GM12878 (cell line): ENCODE measurements at regions not wholly inside any gene's neighbourhood (a gene's known extent, or its start where the extent isn't known, plus 50 kb on each side); places are given as distances from the start of the nearest gene placed in this dataset.

ENCODE experiments used
- ATAC-seq: fragments of 200-7000 bp; cut with Tn5 transposase; 3 replicates; pipeline ENCODE4 v1.9.1; 2020; ENCODE audit warnings: mild to moderate bottlenecking, moderate library complexity
- BruUV-seq: library from RNA; stranded (reverse); fragments of 400-500 nt; replicated peaks from 2 replicates; lab custom pipeline; 2021; lab: Mats Ljungman, UMichigan
- CTCF ChIA-PET: fragments of 300-600 bp; sonication (Branson Sonifier 250); formaldehyde crosslinking; extraction: SDS; loops from one replicate; lab custom pipeline; 2021; ENCODE audit warnings: inconsistent platforms; lab: Yijun Ruan, JAX
- POLR2A ChIA-PET: fragments of 350-600 bp; formaldehyde crosslinking; extraction: SDS; loops from one replicate; lab custom pipeline; 2021; ENCODE audit warnings: inconsistent platforms; lab: Charles Lee
- RAD21 ChIA-PET: fragments of 300-600 bp; sonication (Branson Sonifier 250); formaldehyde crosslinking; loops from one replicate; lab custom pipeline; 2023; ENCODE audit warnings: antibody characterized with exemption; ENCODE audit not compliant: unreplicated experiment; lab: Charles Lee
- SMC1A ChIA-PET: fragments of 300-600 bp; sonication (Branson Sonifier 250); formaldehyde crosslinking; loops from one replicate; lab custom pipeline; 2023; ENCODE audit not compliant: unreplicated experiment, uncharacterized antibody; lab: Charles Lee
- DNase-seq: peaks from one replicate; pipeline ENCODE4 v3.0.0-alpha.2; 2011; ENCODE audit warnings: low read depth, low spot score
- FAIRE-seq: peaks from 3 replicates; lab custom pipeline; 2011; peaks lifted over from hg19 to GRCh38; lab: Jason Lieb, UNC
- H2AFZ ChIP-seq: 2 replicates; pipeline ENCODE4 v1.6.0; 2011; ENCODE audit warnings: low read depth, low read length, control low read depth; ENCODE audit not compliant: control insufficient read depth
- H3K27ac ChIP-seq: 2 replicates; pipeline ENCODE4 v1.5.1; 2011; ENCODE audit warnings: control low read depth; ENCODE audit not compliant: control insufficient read depth, insufficient read depth
- H3K27me3 ChIP-seq, 2 experiments: replicated peaks in 1 of 2; 2 replicates each; pipeline versions ENCODE4 v1.6.0 to v1.6.1; 2011; ENCODE audit warnings: low read length in 1 of 2; ENCODE audit not compliant: control insufficient read depth in 2 of 2, insufficient read depth in 2 of 2
- H3K36me3 ChIP-seq, 2 experiments: 2 replicates each; pipeline ENCODE4 v1.5.1; 2011; ENCODE audit warnings: low read length in 1 of 2; ENCODE audit not compliant: control insufficient read depth in 2 of 2, insufficient read depth in 2 of 2
- H3K4me1 ChIP-seq: 2 replicates; pipeline ENCODE4 v1.6.1; 2011; ENCODE audit warnings: mild to moderate bottlenecking, low read length, moderate library complexity, mixed read lengths; ENCODE audit not compliant: control insufficient read depth, insufficient read depth
- H3K4me2 ChIP-seq: 2 replicates; pipeline ENCODE4 v1.6.0; 2011; ENCODE audit warnings: control low read depth; ENCODE audit not compliant: control insufficient read depth, insufficient read depth
- H3K4me3 ChIP-seq: fragments of 200-600 bp; sonication (generic); 2 replicates; pipeline ENCODE4 v1.5.1; 2016
- H3K79me2 ChIP-seq: 2 replicates; pipeline ENCODE4 v1.6.0; 2011; ENCODE audit warnings: low read length; ENCODE audit not compliant: control insufficient read depth, insufficient read depth
- H3K9ac ChIP-seq: 2 replicates; pipeline ENCODE4 v1.8.0; 2011; ENCODE audit warnings: low read length, control low read depth, mixed read lengths; ENCODE audit not compliant: control insufficient read depth, insufficient read depth
- H3K9me3 ChIP-seq: replicated peaks from 3 replicates; pipeline ENCODE4 v1.5.1; 2011; ENCODE audit warnings: mild to moderate bottlenecking, low read length; ENCODE audit not compliant: control insufficient read depth, insufficient read depth
- H4K20me1 ChIP-seq: 2 replicates; pipeline ENCODE4 v1.6.0; 2011; ENCODE audit not compliant: control insufficient read depth, insufficient read depth
- BHLHE40 ChIP-seq, 2 experiments: fragments of 450-650 bp in 1 of 2; IDR thresholded peaks; 2 replicates each; pipeline ENCODE4 v1.6.1; 2011 to 2017; ENCODE audit warnings: low read depth in 2 of 2, borderline replicate concordance in 1 of 2, improper control_type of control experiment in 1 of 2, low read length in 1 of 2, mild to moderate bottlenecking in 1 of 2
- E2F8 ChIP-seq: fragments of 450-650 bp; IDR thresholded peaks from 2 replicates; pipeline ENCODE4 v1.6.1; 2018; ENCODE audit warnings: mild to moderate bottlenecking, low read depth, moderate library complexity; ENCODE audit not compliant: partially characterized antibody
- EGR1 ChIP-seq, 2 experiments: IDR thresholded peaks; 1 replicate in 1 of 2; 2 replicates in 1 of 2; pipeline ENCODE4 v1.6.1; 2011 to 2012; ENCODE audit warnings: low read depth in 2 of 2, low read length in 2 of 2, borderline replicate concordance in 1 of 2, mild to moderate bottlenecking in 1 of 2, moderate library complexity in 1 of 2
- FOXK2 ChIP-seq: fragments of 450-650 bp; IDR thresholded peaks from 2 replicates; pipeline ENCODE4 v1.6.1; 2017; ENCODE audit warnings: mild to moderate bottlenecking, moderate library complexity
- FOXM1 ChIP-seq: IDR thresholded peaks from 2 replicates; pipeline ENCODE4 v1.6.1; 2012; ENCODE audit warnings: low read depth, mild to moderate bottlenecking, inconsistent platforms, low read length, moderate library complexity
- HCFC1 ChIP-seq: fragments of 150-350 bp; IDR thresholded peaks from 2 replicates; pipeline ENCODE4 v1.6.1; 2014; ENCODE audit warnings: low read length
- HDGF ChIP-seq: fragments of 450-650 bp; IDR thresholded peaks from 2 replicates; pipeline ENCODE4 v1.6.1; 2016; ENCODE audit warnings: antibody characterized with exemption
- NFXL1 ChIP-seq: fragments of 450-650 bp; IDR thresholded peaks from 2 replicates; pipeline ENCODE4 v1.6.1; 2017; ENCODE audit warnings: antibody characterized with exemption, mild to moderate bottlenecking, borderline replicate concordance
- NFYA ChIP-seq: IDR thresholded peaks from 2 replicates; pipeline ENCODE4 v1.6.1; 2011; ENCODE audit warnings: low read depth, mild to moderate bottlenecking, low read length, improper control_type of control experiment, borderline replicate concordance
- RAD51 ChIP-seq: fragments of 450-650 bp; IDR thresholded peaks from 2 replicates; pipeline ENCODE4 v1.6.1; 2016; ENCODE audit warnings: moderate library complexity, mild to moderate bottlenecking, inconsistent platforms
- STAT1 ChIP-seq: fragments of 450-650 bp; conservative IDR thresholded peaks from 2 replicates; pipeline ENCODE4 v1.6.1; 2014; ENCODE audit warnings: antibody characterized with exemption, mild to moderate bottlenecking
- ZNF274 ChIP-seq: IDR thresholded peaks from one replicate; pipeline ENCODE4 v1.8.0; 2011; ENCODE audit not compliant: insufficient read length, insufficient read depth
- ZNF384 ChIP-seq: IDR thresholded peaks from 2 replicates; pipeline ENCODE4 v1.6.1; 2012; ENCODE audit warnings: low read depth, mild to moderate bottlenecking, low read length, improper control_type of control experiment, borderline replicate concordance
- WGBS: methylation state at CpG from one replicate; pipeline ENCODE4 v1.1.6; 2016; ENCODE audit warnings: low lambda C conversion rate; ENCODE audit not compliant: insufficient replicate concordance, insufficient coverage; ENCODE audit errors: missing lambda C conversion rate; 5-methylcytosine and 5-hydroxymethylcytosine counted together
- in situ Hi-C: fragments of 300-500 bp; cut with MboI; formaldehyde crosslinking; loops from 9 replicates; pipeline ENCODE4 v1.14.3; 2018; ENCODE audit warnings: mixed read lengths
- intact Hi-C: fragments of 100-400 bp; cut with micrococcal nuclease; formaldehyde crosslinking; loops from one replicate; pipeline ENCODE4 v1.14.2; 2022; ENCODE audit not compliant: unreplicated experiment
- TF ChIP-seq, protein P1 (sequence below): IDR thresholded peaks from 2 replicates; pipeline ENCODE4 v1.6.1; 2012; ENCODE audit warnings: mild to moderate bottlenecking, low read depth, low read length

DNA sequence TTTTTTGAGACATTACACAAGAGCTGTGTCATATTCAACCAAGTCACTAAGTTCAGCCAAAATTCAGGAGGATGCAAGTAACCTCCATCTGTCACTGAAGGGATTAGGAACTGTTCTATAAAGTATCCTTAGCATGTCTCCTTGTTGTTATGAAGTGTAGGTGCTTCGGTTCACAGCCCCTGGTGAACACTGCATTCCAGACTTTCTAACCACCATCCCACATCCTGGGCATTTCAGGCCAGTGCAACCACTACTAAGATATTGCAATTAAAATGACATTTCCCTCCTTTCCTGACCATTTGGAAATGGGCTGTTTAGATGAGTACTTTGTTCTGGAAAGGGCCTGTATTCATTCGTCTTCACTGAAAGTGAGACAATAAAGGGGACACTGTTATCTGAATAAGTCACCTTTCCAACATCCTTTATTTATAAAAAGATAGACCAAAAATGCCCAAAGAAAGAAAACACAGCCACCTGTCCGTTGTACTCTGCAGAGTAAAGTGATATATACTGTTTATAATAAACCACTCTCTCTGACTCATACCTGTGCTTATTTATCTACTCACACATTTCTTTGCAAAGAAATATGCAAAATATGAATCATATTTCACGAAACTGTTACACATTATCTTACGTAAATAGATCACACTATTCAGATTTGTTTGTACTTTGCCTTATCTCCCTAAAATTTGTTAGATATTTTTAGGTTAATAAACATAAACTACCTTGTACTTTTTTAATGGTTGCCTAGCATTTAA lies 861.9 kb downstream of the CDH18 start:
- Histone ChIP-seq H4K20me1 (no peaks in the 10 kb centered on the region), H3K36me3 (no peaks in the 10 kb centered on the region), H3K4me2 (no peak overlapping the region), H3K4me3 (no peak overlapping the region), H3K9ac (no peak overlapping the region), H3K4me1 (no peaks in the 10 kb centered on the region), H3K27ac (no peak overlapping the region), H2AFZ (no peak overlapping the region), H3K79me2 (no peaks in the 10 kb centered on the region), H3K9me3 (no peaks in the 10 kb centered on the region), H3K27me3 (no peaks in the 10 kb centered on the region)
- FAIRE-seq: no peak
- BruUV-seq: no TSS peak
- WGBS: under 1% methylated on average over 5 of the region's 5 CpGs
- no peak for DNase-seq
- in situ Hi-C loops: no loop called here
- ATAC-seq: no peak
- POLR2A ChIA-PET: no interaction called here
- no peak for TF ChIP-seq FOXK2
- TF ChIP-seq E2F8: no peak
- no peak for TF ChIP-seq NFXL1
- no peak for TF ChIP-seq STAT1
- TF ChIP-seq ZNF274: no peak
- no peak for TF ChIP-seq NFYA
- TF ChIP-seq ZNF384: no peak
- TF ChIP-seq HDGF: no peak
- TF ChIP-seq HCFC1: no peak
- TF ChIP-seq FOXM1: no peak
- TF ChIP-seq BHLHE40 (IDR thresholded peaks at IDR 0.05; ENCODE audit: borderline replicate concordance in 1 of 2, low read depth in 2 of 2, low read length in 1 of 2): no peak
- no peak for TF ChIP-seq EGR1 (IDR thresholded peaks at IDR 0.05; ENCODE audit: borderline replicate concordance in 1 of 2, low read depth in 2 of 2, low read length in 2 of 2)
- TF ChIP-seq RAD51: no peak
- TF ChIP-seq, protein P1, sequence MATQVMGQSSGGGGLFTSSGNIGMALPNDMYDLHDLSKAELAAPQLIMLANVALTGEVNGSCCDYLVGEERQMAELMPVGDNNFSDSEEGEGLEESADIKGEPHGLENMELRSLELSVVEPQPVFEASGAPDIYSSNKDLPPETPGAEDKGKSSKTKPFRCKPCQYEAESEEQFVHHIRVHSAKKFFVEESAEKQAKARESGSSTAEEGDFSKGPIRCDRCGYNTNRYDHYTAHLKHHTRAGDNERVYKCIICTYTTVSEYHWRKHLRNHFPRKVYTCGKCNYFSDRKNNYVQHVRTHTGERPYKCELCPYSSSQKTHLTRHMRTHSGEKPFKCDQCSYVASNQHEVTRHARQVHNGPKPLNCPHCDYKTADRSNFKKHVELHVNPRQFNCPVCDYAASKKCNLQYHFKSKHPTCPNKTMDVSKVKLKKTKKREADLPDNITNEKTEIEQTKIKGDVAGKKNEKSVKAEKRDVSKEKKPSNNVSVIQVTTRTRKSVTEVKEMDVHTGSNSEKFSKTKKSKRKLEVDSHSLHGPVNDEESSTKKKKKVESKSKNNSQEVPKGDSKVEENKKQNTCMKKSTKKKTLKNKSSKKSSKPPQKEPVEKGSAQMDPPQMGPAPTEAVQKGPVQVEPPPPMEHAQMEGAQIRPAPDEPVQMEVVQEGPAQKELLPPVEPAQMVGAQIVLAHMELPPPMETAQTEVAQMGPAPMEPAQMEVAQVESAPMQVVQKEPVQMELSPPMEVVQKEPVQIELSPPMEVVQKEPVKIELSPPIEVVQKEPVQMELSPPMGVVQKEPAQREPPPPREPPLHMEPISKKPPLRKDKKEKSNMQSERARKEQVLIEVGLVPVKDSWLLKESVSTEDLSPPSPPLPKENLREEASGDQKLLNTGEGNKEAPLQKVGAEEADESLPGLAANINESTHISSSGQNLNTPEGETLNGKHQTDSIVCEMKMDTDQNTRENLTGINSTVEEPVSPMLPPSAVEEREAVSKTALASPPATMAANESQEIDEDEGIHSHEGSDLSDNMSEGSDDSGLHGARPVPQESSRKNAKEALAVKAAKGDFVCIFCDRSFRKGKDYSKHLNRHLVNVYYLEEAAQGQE: no peak
- intact Hi-C loops: no loop called here
- CTCF ChIA-PET: no interaction called here
- SMC1A ChIA-PET: no interaction called here
- RAD21 ChIA-PET: no interaction called here
